ES-I3 (cell line): ENCODE measurements at regions not wholly inside any gene's neighbourhood (a gene's known extent, or its start where the extent isn't known, plus 50 kb on each side); places are given as distances from the start of the nearest gene placed in this dataset.

ENCODE experiments used
- H3K36me3 ChIP-seq: 2 replicates; pipeline ENCODE4 v1.6.1; 2013; ENCODE audit warnings: mild to moderate bottlenecking, low read length, control low read depth, moderate library complexity; ENCODE audit not compliant: insufficient read depth
- H3K4me1 ChIP-seq: 2 replicates; pipeline ENCODE4 v1.6.1; 2013; ENCODE audit warnings: mild to moderate bottlenecking, control low read depth, low read length; ENCODE audit not compliant: insufficient read depth
- H3K9ac ChIP-seq: 2 replicates; pipeline ENCODE4 v1.6.1; 2013; ENCODE audit warnings: low read depth, mild to moderate bottlenecking, low read length, moderate library complexity
- H3K9me3 ChIP-seq: 2 replicates; pipeline ENCODE4 v1.6.1; 2013; ENCODE audit warnings: mild to moderate bottlenecking, low read length, moderate library complexity; ENCODE audit not compliant: control insufficient read depth, insufficient read depth

DNA sequence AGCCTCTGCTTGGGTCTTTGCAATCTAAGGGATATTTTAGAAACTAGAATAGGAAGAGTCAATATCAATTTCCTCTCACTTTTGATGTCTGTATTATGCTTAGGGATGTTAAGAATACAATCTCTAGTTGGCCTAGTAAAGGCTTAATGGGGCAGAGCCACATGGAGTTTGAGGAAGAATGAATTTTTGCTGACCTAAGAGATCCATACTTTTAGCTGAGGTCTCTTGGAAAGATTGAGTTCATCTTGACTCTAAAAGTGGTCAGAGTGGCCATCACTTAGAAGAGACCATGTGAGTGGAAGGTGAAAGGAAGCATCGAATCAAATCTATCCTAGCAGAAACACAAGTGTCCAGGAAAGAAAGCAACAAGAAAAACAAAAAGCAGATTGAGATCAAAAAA lies 92.2 kb upstream of the SLC28A3 start:
- no peaks in the 10 kb centered on the region for H3K9me3 ChIP-seq
- H3K36me3 ChIP-seq, result no peaks in the 10 kb centered on the region
- H3K9ac ChIP-seq, result no peak overlapping the region
- no peaks in the 10 kb centered on the region for H3K4me1 ChIP-seq

DNA sequence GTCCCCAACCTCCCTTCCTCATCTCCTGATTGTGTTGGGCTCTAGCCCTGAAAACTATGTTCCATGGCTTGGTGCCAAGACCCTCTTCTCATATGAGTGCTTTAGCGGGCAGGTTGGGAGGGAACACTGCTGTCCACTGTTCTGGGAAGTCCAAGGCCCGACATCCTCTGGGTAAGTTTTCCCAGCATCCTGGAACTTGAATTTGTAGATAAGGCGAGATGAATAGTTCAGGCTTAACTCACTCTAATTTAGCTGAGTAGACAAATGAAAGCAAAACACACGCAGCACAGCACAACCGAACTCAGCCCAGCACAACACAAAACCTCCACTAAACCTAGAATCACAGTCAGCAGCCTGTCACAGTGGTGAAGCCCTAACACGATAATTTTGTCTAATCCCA lies 95.3 kb upstream of the SLC28A3 start:
- no peaks in the 10 kb centered on the region for H3K36me3 ChIP-seq
- no peaks in the 10 kb centered on the region for H3K9me3 ChIP-seq
- no peak overlapping the region for H3K9ac ChIP-seq
- no peaks in the 10 kb centered on the region for H3K4me1 ChIP-seq

GRCh38 chr9:84436386-84437109 lies 96.0 kb upstream of the SLC28A3 start:
- Histone ChIP-seq H3K9me3 (no peaks in the 10 kb centered on the region), H3K36me3 (no peaks in the 10 kb centered on the region), H3K4me1 (no peaks in the 10 kb centered on the region), H3K9ac (no peak overlapping the region)

DNA sequence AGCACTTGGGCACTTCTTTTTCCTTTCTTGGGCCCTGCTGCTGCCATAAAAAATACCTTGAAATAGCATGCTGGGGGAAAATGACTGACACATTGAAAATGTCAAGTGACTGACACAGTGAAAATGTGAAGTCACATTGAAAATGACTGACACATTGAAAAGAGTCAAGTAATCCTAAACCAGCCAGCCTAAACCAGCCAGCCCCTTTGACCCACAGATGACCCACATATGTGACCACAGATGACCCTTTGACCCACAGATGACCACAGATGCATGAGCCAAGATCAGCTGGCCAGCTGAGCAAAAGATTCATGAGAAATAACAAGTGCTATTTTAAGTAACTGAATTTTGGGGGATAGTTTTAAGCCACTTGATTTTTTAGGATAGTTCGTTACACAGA lies 97.8 kb upstream of the SLC28A3 start:
- no peaks in the 10 kb centered on the region for H3K36me3 ChIP-seq
- H3K4me1 ChIP-seq, result no peaks in the 10 kb centered on the region
- no peak overlapping the region for H3K9ac ChIP-seq
- H3K9me3 ChIP-seq, result no peaks in the 10 kb centered on the region

- H3K9me3 ChIP-seq, result no peaks in the 10 kb centered on the region
- no peak overlapping the region for H3K9ac ChIP-seq
- H3K36me3 ChIP-seq, result no peaks in the 10 kb centered on the region
These were observed 98.7 kb upstream of the SLC28A3 start for GRCh38 chr9:84439250-84439649.

GRCh38 chr9:84442712-84443111 lies 102.2 kb upstream of the SLC28A3 start:
- Histone ChIP-seq H3K4me1 (no peaks in the 10 kb centered on the region), H3K9ac (no peak overlapping the region), H3K9me3 (no peaks in the 10 kb centered on the region), H3K36me3 (no peaks in the 10 kb centered on the region)

More at GRCh38 chr9:84439250-84439649, 98.7 kb upstream of the SLC28A3 start:
- H3K4me1 ChIP-seq, result no peaks in the 10 kb centered on the region

- Histone ChIP-seq H3K36me3 (no peaks in the 10 kb centered on the region), H3K4me1 (no peaks in the 10 kb centered on the region), H3K9me3 (no peaks in the 10 kb centered on the region), H3K9ac (no peak overlapping the region)
These were observed 105.2 kb upstream of the SLC28A3 start for GRCh38 chr9:84445737-84446136.

GRCh38 chr9:84447305-84447704 lies 106.7 kb upstream of the SLC28A3 start:
- Histone ChIP-seq H3K4me1 (0 out of 2 replicates have a peak, but pooled peaks cover 1% of the 10 kb centered on the region), H3K36me3 (no peaks in the 10 kb centered on the region), H3K9ac (no peak overlapping the region), H3K9me3 (no peaks in the 10 kb centered on the region)

DNA sequence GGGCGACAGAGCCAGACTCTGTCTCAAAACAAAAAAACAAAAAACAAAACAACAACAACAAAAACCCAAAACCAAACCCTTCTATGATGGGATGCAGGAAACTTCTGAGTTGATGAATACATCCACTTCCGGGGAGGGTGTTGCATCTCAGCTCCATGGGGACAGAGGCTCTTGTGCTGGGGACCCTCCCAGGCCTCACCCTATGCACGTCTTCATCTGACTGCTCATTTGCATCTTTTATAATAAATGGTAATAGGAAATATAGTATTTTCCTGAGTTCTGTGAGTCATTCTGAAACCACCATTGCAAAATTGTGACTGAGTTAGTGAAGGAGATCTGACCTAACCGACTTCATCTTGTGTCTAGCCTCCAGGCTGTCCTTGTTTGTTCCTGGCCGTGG lies 109.5 kb upstream of the SLC28A3 start:
- no peaks in the 10 kb centered on the region for H3K36me3 ChIP-seq
- H3K4me1 ChIP-seq, result 0 out of 2 replicates have a peak, but pooled peaks cover 5% of the 10 kb centered on the region
- no peaks in the 10 kb centered on the region for H3K9me3 ChIP-seq
- no peak overlapping the region for H3K9ac ChIP-seq

DNA sequence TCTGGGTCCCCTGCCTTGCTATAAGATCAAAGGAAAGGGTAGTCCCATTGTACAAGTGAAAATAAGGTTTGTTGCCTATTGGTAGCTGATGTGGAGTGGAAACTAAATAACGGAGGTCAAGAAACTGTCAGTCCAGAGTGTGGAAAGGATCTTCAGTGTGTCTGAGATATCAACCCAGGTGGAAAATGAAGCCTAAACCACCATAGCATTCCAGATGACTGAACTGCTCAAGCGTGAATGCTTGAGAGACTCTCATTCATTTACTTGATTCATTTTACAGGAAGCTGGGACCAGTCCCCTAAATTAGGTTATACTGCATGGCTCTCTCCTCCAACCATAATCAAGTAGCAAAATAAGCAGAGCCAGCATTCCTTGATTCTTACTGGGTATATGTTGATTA lies 116.0 kb upstream of the SLC28A3 start:
- Histone ChIP-seq H3K9ac (no peak overlapping the region), H3K36me3 (no peaks in the 10 kb centered on the region), H3K4me1 (0 out of 2 replicates have a peak, but pooled peaks cover 5% of the 10 kb centered on the region), H3K9me3 (no peaks in the 10 kb centered on the region)

DNA sequence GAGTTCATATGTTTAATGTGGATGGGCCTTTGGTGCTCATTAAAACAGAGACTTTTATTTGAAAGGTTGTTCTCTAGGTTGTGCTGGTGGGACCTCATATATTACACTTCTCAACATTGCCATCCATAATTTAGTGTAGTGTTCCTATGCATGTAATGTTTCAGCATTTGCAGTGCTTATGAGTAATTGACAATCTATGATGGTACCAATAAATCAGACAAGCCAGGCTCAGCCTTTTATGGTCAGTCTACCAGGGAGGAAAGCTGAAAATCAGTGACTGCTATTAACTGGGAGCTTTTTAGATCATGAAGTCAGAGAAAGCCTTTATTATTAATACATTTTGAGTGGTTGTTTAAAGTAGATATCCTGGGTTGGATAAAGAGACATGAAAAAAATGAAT lies 120.1 kb upstream of the SLC28A3 start:
- H3K9me3 ChIP-seq, result no peaks in the 10 kb centered on the region
- no peak overlapping the region for H3K9ac ChIP-seq
- H3K36me3 ChIP-seq, result no peaks in the 10 kb centered on the region
- no peaks in the 10 kb centered on the region for H3K4me1 ChIP-seq

DNA sequence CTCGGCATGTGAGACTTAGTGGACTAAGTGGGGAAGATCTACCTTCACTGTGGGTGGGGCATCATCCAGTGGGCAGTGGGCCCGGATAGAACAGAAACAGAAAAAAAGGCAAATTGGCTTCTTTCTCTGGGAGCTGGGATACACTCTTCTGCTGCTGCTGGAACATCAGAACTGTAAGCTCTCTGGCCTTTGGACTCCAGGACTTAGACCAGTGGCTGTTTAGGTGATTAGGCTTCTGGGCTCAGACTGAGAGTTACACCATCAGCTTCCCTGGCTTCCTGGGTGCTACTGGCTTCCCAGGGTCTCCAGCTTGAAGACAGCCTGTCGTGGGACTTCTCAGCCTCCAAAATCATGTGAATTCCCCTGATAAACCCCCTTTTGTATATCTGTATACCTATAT lies 122.7 kb upstream of the SLC28A3 start:
- Histone ChIP-seq H3K9me3 (no peaks in the 10 kb centered on the region; the same call in 1 of the 2 replicates), H3K9ac (no peak overlapping the region), H3K4me1 (no peaks in the 10 kb centered on the region), H3K36me3 (no peaks in the 10 kb centered on the region)

DNA sequence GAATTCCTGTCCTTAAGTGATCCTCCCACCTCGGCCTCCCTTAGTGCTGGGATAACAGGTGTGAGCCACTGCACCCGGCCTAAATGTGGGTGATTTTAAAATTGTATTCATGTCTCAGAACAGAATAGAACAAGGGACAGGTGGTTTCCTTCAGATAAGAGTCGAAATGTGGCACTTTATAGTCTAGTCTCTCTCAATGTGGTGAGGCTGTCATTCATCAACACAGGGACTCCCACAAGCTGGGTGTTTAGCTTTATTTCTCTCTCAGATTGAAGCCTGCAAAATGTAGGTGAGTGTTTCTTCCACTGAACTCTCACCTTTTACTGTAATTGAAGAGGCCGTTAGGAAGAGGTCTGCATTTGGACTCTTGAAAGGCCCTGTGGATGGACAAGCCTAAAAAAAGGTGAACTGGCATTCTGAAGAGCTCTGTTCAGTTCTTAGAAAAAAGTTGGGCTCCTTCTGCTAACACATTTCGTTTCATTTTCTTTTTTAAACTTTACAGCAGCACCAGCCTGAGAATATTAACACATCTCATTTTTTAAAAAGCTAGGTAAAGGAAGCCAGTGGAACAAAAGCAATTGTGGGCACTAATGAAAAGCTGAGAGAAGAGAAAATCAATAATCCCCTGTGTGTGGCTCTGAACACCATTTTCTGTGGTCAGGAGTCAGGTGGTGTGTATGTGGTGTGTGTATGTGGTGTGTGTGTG lies 126.2 kb upstream of the SLC28A3 start:
- Histone ChIP-seq H3K9me3 (no peaks in the 10 kb centered on the region; the same call in 1 of the 2 replicates), H3K9ac (no peak overlapping the region), H3K4me1 (no peaks in the 10 kb centered on the region), H3K36me3 (no peaks in the 10 kb centered on the region)

DNA sequence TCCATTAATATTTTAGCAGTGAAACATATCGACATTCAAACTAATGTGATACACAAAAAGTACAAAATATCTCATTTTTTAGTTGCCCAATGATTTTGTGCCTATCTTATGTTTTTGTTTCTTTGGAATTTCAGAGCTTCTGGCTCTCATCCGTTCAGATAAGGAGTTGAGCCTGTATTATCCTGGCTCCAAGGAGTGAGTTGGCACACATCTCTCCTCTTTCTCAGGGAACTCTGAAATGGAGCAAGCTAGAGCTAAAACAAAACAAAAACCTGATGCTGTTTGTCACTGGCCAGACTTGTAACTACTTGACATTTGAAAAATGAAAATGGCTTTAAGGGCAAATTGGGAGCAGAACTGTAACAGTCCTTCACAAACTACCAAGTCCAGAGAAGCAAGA lies 131.3 kb upstream of the SLC28A3 start:
- Histone ChIP-seq H3K4me1 (no peaks in the 10 kb centered on the region), H3K36me3 (no peaks in the 10 kb centered on the region)

DNA sequence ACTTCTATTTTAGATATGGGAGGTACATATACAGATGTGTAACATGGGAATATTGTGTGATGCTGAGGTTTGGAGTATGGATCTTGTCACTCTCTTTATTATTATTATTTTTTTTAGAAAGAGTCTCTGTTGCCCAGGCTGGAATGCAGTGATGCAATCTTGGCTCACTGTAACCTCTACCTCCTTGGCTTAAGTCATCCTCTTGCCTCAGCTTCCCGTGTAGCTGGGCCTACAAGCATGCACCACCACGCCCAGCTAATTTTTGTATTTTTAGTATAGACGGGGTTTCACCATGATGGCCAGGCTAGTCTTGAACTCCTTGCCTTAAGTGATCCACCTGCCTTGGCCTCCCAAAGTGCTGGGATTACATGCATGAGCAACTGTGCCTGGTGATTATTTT lies 138.4 kb upstream of the SLC28A3 start:
- Histone ChIP-seq H3K36me3 (no peaks in the 10 kb centered on the region), H3K9me3 (no peaks in the 10 kb centered on the region), H3K9ac (no peak overlapping the region), H3K4me1 (no peaks in the 10 kb centered on the region)

More for the DNA sequence above, 131.3 kb upstream of the SLC28A3 start:
- no peaks in the 10 kb centered on the region; the same call in 1 of the 2 replicates for H3K9me3 ChIP-seq
- H3K9ac ChIP-seq, result no peak overlapping the region
